ENCODE measurements at regions not wholly inside any gene's neighbourhood (a gene's known extent, or its start where the extent isn't known, plus 50 kb on each side); places are given as distances from the start of the nearest gene placed in this dataset.

- peaks cover 10% of the 10 kb centered on the region for H3K27me3 ChIP-seq
Observed at GRCh38 chr22:49322861-49323622, 504.6 kb downstream of the BRD1 start.

GRCh38 chr22:49322231-49322630 lies 505.4 kb downstream of the BRD1 start:
- intact Hi-C loops (cut with DNase I), result no loop called here
- 60 to 68% (median 68%) methylated on average over 7 to 13 of the region's 13 CpGs for WGBS, 4 donors
- Histone ChIP-seq H3K4me1 (replicated peaks in 1 of 2) (no peaks in the 10 kb centered on the region), H3K36me3 (replicated peaks in 1 of 2) (no peaks in the 10 kb centered on the region), H3K27me3 (peaks cover 10% of the 10 kb centered on the region), H3K9me3 (replicated peaks in 1 of 3) (no peaks in the 10 kb centered on the region), H3K27ac (no peak overlapping the region), H3K4me3 (no peak overlapping the region)
- TF ChIP-seq CTCF (IDR thresholded peaks at IDR 0.05), result no peak
- no peak for TF ChIP-seq POLR2A (IDR thresholded peaks at IDR 0.05)
- peak in 1 of 7 donors; percentile 17 for DNase-seq

More at GRCh38 chr22:49322861-49323622, 504.6 kb downstream of the BRD1 start:
- Histone ChIP-seq H3K27ac (no peak overlapping the region), H3K4me1 (replicated peaks in 1 of 2) (no peaks in the 10 kb centered on the region), H3K36me3 (replicated peaks in 1 of 2) (no peaks in the 10 kb centered on the region), H3K9me3 (replicated peaks in 1 of 3) (no peaks in the 10 kb centered on the region), H3K4me3 (no peak overlapping the region)
- WGBS, 4 donors, result 59 to 79% (median 69%) methylated on average over 9 to 11 of the region's 11 CpGs
- TF ChIP-seq CTCF (IDR thresholded peaks at IDR 0.05), result no peak
- no peak for TF ChIP-seq POLR2A (IDR thresholded peaks at IDR 0.05)
- peak in 1 of 7 donors; percentile 25 for DNase-seq
- intact Hi-C loops (cut with DNase I), result no loop called here

- Histone ChIP-seq H3K4me1 (replicated peaks in 1 of 2) (no peaks in the 10 kb centered on the region), H3K9me3 (replicated peaks in 1 of 3) (no peaks in the 10 kb centered on the region), H3K27ac (no peak overlapping the region), H3K27me3 (peaks cover 10% of the 10 kb centered on the region), H3K36me3 (replicated peaks in 1 of 2) (no peaks in the 10 kb centered on the region), H3K4me3 (no peak overlapping the region)
- WGBS, 4 donors, result 70 to 75% (median 70%) methylated on average over 26 to 33 of the region's 33 CpGs
- no peak for TF ChIP-seq POLR2A (IDR thresholded peaks at IDR 0.05)
- TF ChIP-seq CTCF (IDR thresholded peaks at IDR 0.05), result no peak
- DNase-seq, result peak in 1 of 7 donors; percentile 13
- intact Hi-C loops (cut with DNase I), result no loop called here
Observed at GRCh38 chr22:49321477-49322055, 506.1 kb downstream of the BRD1 start.

GRCh38 chr22:49320714-49321476 lies 506.8 kb downstream of the BRD1 start:
- peak in 1 of 7 donors; percentile 20 for DNase-seq
- no peaks in the 10 kb centered on the region for H3K4me1 ChIP-seq (replicated peaks in 1 of 2)
- peaks cover 10% of the 10 kb centered on the region for H3K27me3 ChIP-seq
- intact Hi-C loops (cut with DNase I), result no loop called here
- TF ChIP-seq POLR2A (IDR thresholded peaks at IDR 0.05) (no peak), CTCF (IDR thresholded peaks at IDR 0.05) (no peak)
- H3K36me3 ChIP-seq (replicated peaks in 1 of 2), result no peaks in the 10 kb centered on the region
- H3K9me3 ChIP-seq (replicated peaks in 1 of 3), result no peaks in the 10 kb centered on the region
- H3K4me3 ChIP-seq, result no peak overlapping the region
- 81 to 83% (median 82%) methylated on average over 18 to 26 of the region's 29 CpGs for WGBS, 4 donors
- H3K27ac ChIP-seq, result no peak overlapping the region

Measured in adrenal gland (tissue), 9 donors.